IPS DF 4.7 (cell line): ENCODE measurements at regions not wholly inside any gene's neighbourhood (a gene's known extent, or its start where the extent isn't known, plus 50 kb on each side); places are given as distances from the start of the nearest gene placed in this dataset.

Source experiments
- DNase-seq: peaks from one replicate; pipeline ENCODE4 v3.0.0-alpha.2; 2013; ENCODE audit warnings: low spot score; ENCODE audit errors: extremely low read depth

GRCh38 chr14:62373944-62374343, 611.7 kb downstream of the SNAPC1 start:
- no peak for DNase-seq

- no peak for DNase-seq
Measured at GRCh38 chr14:62378057-62378456, 615.8 kb downstream of the SNAPC1 start.

GRCh38 chr14:62381311-62382070, 619.3 kb downstream of the SNAPC1 start:
- DNase-seq, result no peak

GRCh38 chr14:62409169-62409568, 636.1 kb downstream of the KCNH5 start:
- DNase-seq, result no peak

- no peak for DNase-seq
Measured at GRCh38 chr14:62409626-62410300, 635.5 kb downstream of the KCNH5 start.

GRCh38 chr14:62420847-62421246, 624.4 kb downstream of the KCNH5 start:
- DNase-seq, result no peak

- DNase-seq, result no peak
Measured at GRCh38 chr14:62428429-62429203, 616.6 kb downstream of the KCNH5 start.

- DNase-seq, result no peak
Measured at GRCh38 chr14:62429683-62430082, 615.6 kb downstream of the KCNH5 start.

- DNase-seq, result no peak
Measured at GRCh38 chr14:62431496-62431895, 613.8 kb downstream of the KCNH5 start.

- no peak for DNase-seq
Measured at GRCh38 chr14:62432955-62433354, 612.3 kb downstream of the KCNH5 start.

- no peak for DNase-seq
Measured at GRCh38 chr14:62436261-62436660, 609.0 kb downstream of the KCNH5 start.

- no peak for DNase-seq
Measured at GRCh38 chr14:62439210-62439609, 606.0 kb downstream of the KCNH5 start.

- no peak for DNase-seq
Measured at GRCh38 chr14:62443796-62444195, 601.5 kb downstream of the KCNH5 start.

GRCh38 chr14:62445570-62445969, 599.7 kb downstream of the KCNH5 start:
- DNase-seq, result peak; percentile 36

GRCh38 chr14:62451221-62451620, 594.0 kb downstream of the KCNH5 start:
- DNase-seq, result no peak

- no peak for DNase-seq
Measured at GRCh38 chr14:62453226-62453625, 592.0 kb downstream of the KCNH5 start.

GRCh38 chr14:62455446-62455845, 589.8 kb downstream of the KCNH5 start:
- no peak for DNase-seq

- DNase-seq, result no peak
Measured at GRCh38 chr14:62462988-62463387, 582.3 kb downstream of the KCNH5 start.

- no peak for DNase-seq
Measured at GRCh38 chr14:62468946-62469345, 576.3 kb downstream of the KCNH5 start.

GRCh38 chr14:62470935-62471334, 574.3 kb downstream of the KCNH5 start:
- no peak for DNase-seq

- no peak for DNase-seq
Measured at GRCh38 chr14:62491146-62491545, 554.1 kb downstream of the KCNH5 start.

GRCh38 chr14:62497708-62498107, 547.5 kb downstream of the KCNH5 start:
- DNase-seq, result no peak
